IMR-90 (cell line): ENCODE measurements at regions not wholly inside any gene's neighbourhood (a gene's known extent, or its start where the extent isn't known, plus 50 kb on each side); places are given as distances from the start of the nearest gene placed in this dataset.
"Not testable (repeated sequence)": the region's sequence is repeated elsewhere in the genome, so short reads cannot be mapped to it uniquely, and the experiment has no call there.

ENCODE experiments used
- ATAC-seq: fragments of 200-7000 bp; cut with Tn5 transposase; 2 replicates; pipeline ENCODE4 v1.9.1; 2020; ENCODE audit warnings: low read depth, mild to moderate bottlenecking, moderate library complexity
- BruUV-seq: library from RNA; stranded (reverse); fragments of 400-500 nt; replicated peaks from 2 replicates; lab custom pipeline; 2021; lab: Mats Ljungman, UMichigan
- CTCF ChIA-PET: fragments of 300-600 bp; formaldehyde crosslinking; extraction: SDS; loops from one replicate; lab custom pipeline; 2021; ENCODE audit warnings: antibody characterized with exemption; lab: Yijun Ruan, JAX
- POLR2A ChIA-PET: fragments of 300-600 bp; sonication (Branson Sonifier 250); formaldehyde crosslinking; loops from one replicate; lab custom pipeline; 2022; ENCODE audit warnings: antibody characterized with exemption; ENCODE audit not compliant: unreplicated experiment; lab: Charles Lee
- DNase-seq: peaks from one replicate; pipeline ENCODE4 v3.0.0; 2013
- H2AFZ ChIP-seq: replicated peaks from 2 replicates; pipeline ENCODE3; 2013; ENCODE audit warnings: low read length, mild to moderate bottlenecking; ENCODE audit not compliant: poor library complexity
- H2AK5ac ChIP-seq: 2 replicates; pipeline ENCODE4 v1.6.1; 2013; ENCODE audit warnings: low read depth, low read length, inconsistent platforms
- H2AK9ac ChIP-seq: replicated peaks from 2 replicates; pipeline ENCODE3; 2013; ENCODE audit warnings: mild to moderate bottlenecking, low read depth, low read length, moderate library complexity; ENCODE audit not compliant: poor library complexity
- H2BK120ac ChIP-seq: 2 replicates; pipeline ENCODE4 v1.6.1; 2013; ENCODE audit warnings: low read depth, low read length, inconsistent platforms
- H2BK15ac ChIP-seq: 3 replicates; pipeline ENCODE4 v1.6.1; 2013; ENCODE audit warnings: low read depth, low read length, inconsistent platforms
- H2BK20ac ChIP-seq: 2 replicates; pipeline ENCODE4 v1.6.1; 2013; ENCODE audit warnings: low read depth, mild to moderate bottlenecking, inconsistent platforms, low read length, moderate library complexity
- H2BK5ac ChIP-seq: 2 replicates; pipeline ENCODE4 v1.6.1; 2013; ENCODE audit warnings: mild to moderate bottlenecking, low read depth, low read length, inconsistent platforms; ENCODE audit not compliant: poor library complexity, severe bottlenecking
- H3K14ac ChIP-seq: replicated peaks from 2 replicates; pipeline ENCODE4 v1.6.1; 2013; ENCODE audit warnings: low read depth, low read length, inconsistent platforms
- H3K18ac ChIP-seq: 2 replicates; pipeline ENCODE4 v1.6.1; 2013; ENCODE audit warnings: low read depth, low read length, control low read depth
- H3K23ac ChIP-seq: 2 replicates; pipeline ENCODE4 v1.6.1; 2013; ENCODE audit warnings: low read depth, low read length, inconsistent platforms
- H3K27ac ChIP-seq: 2 replicates; pipeline ENCODE4 v1.5.1; 2013; ENCODE audit warnings: mild to moderate bottlenecking, control low read depth, low read length; ENCODE audit not compliant: insufficient read depth
- H3K27me3 ChIP-seq: 2 replicates; pipeline ENCODE4 v1.6.1; 2013; ENCODE audit warnings: low read length; ENCODE audit not compliant: control insufficient read depth, insufficient read depth
- H3K36me3 ChIP-seq: 2 replicates; pipeline ENCODE4 v1.6.1; 2013; ENCODE audit warnings: low read length, mixed read lengths; ENCODE audit not compliant: control insufficient read depth, insufficient read depth
- H3K4ac ChIP-seq: 2 replicates; pipeline ENCODE4 v1.6.1; 2013; ENCODE audit warnings: low read depth, low read length, inconsistent platforms
- H3K4me1 ChIP-seq: 2 replicates; pipeline ENCODE4 v1.6.1; 2013; ENCODE audit warnings: low read length, mixed read lengths; ENCODE audit not compliant: control insufficient read depth, insufficient read depth
- H3K4me2 ChIP-seq: 2 replicates; pipeline ENCODE4 v1.6.1; 2013; ENCODE audit warnings: low read depth, mild to moderate bottlenecking, control low read depth, low read length, moderate library complexity
- H3K4me3 ChIP-seq: 2 replicates; pipeline ENCODE4 v1.5.1; 2013; ENCODE audit warnings: low read depth, mild to moderate bottlenecking, control low read depth, low read length, moderate library complexity; ENCODE audit not compliant: insufficient read depth
- H3K56ac ChIP-seq: 2 replicates; pipeline ENCODE4 v1.6.1; 2013; ENCODE audit warnings: low read length, inconsistent platforms; ENCODE audit not compliant: insufficient read depth; ENCODE audit errors: extremely low read depth
- H3K79me1 ChIP-seq, 2 experiments: 2 replicates each; pipeline ENCODE4 v1.6.1; 2013; ENCODE audit warnings: low read length in 2 of 2, inconsistent platforms in 1 of 2, low read depth in 1 of 2
- H3K9ac ChIP-seq: 2 replicates; pipeline ENCODE4 v1.6.1; 2013; ENCODE audit warnings: low read depth, low read length, control low read depth
- H3K9me1 ChIP-seq: 2 replicates; pipeline ENCODE4 v1.6.1; 2013; ENCODE audit warnings: low read length, inconsistent platforms; ENCODE audit not compliant: insufficient read depth
- H3K9me3 ChIP-seq: 2 replicates; pipeline ENCODE4 v1.6.1; 2013; ENCODE audit warnings: low read length; ENCODE audit not compliant: control insufficient read depth, insufficient read depth
- H4K20me1 ChIP-seq: 2 replicates; pipeline ENCODE4 v1.6.1; 2013; ENCODE audit warnings: low read length, inconsistent platforms; ENCODE audit not compliant: insufficient read depth
- H4K5ac ChIP-seq: 2 replicates; pipeline ENCODE4 v1.6.1; 2013; ENCODE audit warnings: mild to moderate bottlenecking, low read depth, low read length, control low read depth
- H4K8ac ChIP-seq, 2 experiments: 2 replicates each; pipeline ENCODE4 v1.6.1; 2013; ENCODE audit warnings: low read depth in 2 of 2, low read length in 2 of 2, control low read depth in 1 of 2, inconsistent platforms in 1 of 2
- H4K91ac ChIP-seq: 2 replicates; pipeline ENCODE4 v1.6.1; 2013; ENCODE audit warnings: low read depth, low read length, inconsistent platforms; ENCODE audit not compliant: insufficient read depth
- CEBPB ChIP-seq: IDR thresholded peaks from 2 replicates; pipeline ENCODE4 v1.6.1; 2012; ENCODE audit warnings: low read depth, low read length, improper control_type of control experiment
- WGBS, 2 experiments: methylation state at CpG; one replicate each; pipeline versions ENCODE4 v1.1.5 to v1.1.7; 2013; ENCODE audit warnings: missing lambda C conversion rate in 2 of 2; ENCODE audit not compliant: insufficient read length in 1 of 2; ENCODE audit errors: extremely low coverage in 2 of 2; 5-methylcytosine and 5-hydroxymethylcytosine counted together
- dilution Hi-C: fragments of 300-500 bp; cut with HindIII; formaldehyde crosslinking; loops from one replicate; pipeline ENCODE4 v1.14.3; 2018; ENCODE audit warnings: low sequenced_read_pairs; ENCODE audit not compliant: unreplicated experiment
- in situ Hi-C: fragments of 300-500 bp; cut with MboI; formaldehyde crosslinking; loops from 3 replicates; pipeline ENCODE4 v1.14.3; 2019; ENCODE audit warnings: low sequenced_read_pairs, inconsistent platforms, mixed read lengths
- intact Hi-C: fragments of 100-400 bp; cut with micrococcal nuclease; formaldehyde crosslinking; loops from 2 replicates; pipeline ENCODE4 v1.10.0; 2022

- H2BK20ac ChIP-seq: no peak overlapping the region
- intact Hi-C loops: no loop called here
- H4K20me1 ChIP-seq: no peaks in the 10 kb centered on the region
- H3K9ac ChIP-seq: no peak overlapping the region
- TF ChIP-seq CEBPB: no peak
- H4K5ac ChIP-seq: no peak overlapping the region
- no peak overlapping the region for H2BK120ac ChIP-seq
- BruUV-seq: no TSS peak
- no peak overlapping the region for H3K27ac ChIP-seq
- no peak overlapping the region for H4K8ac ChIP-seq
- no peak overlapping the region for H2AK9ac ChIP-seq
- H3K9me3 ChIP-seq: peaks cover 2% of the 10 kb centered on the region; the same call in 1 of the 2 replicates
- H3K4me3 ChIP-seq: no peak overlapping the region
- no peak overlapping the region for H4K91ac ChIP-seq
- H2BK15ac ChIP-seq: no peak overlapping the region
- ATAC-seq: no peak
- no peaks in the 10 kb centered on the region for H3K27me3 ChIP-seq
- H3K4me1 ChIP-seq: no peaks in the 10 kb centered on the region
- no peak overlapping the region for H2AFZ ChIP-seq
- no peak overlapping the region for H3K23ac ChIP-seq
- H3K4me2 ChIP-seq: no peak overlapping the region
- WGBS, 2 experiments: no CpG with 5 or more reads among the region's 2 CpGs
- H3K14ac ChIP-seq: no peak overlapping the region
- no peaks in the 10 kb centered on the region for H3K9me1 ChIP-seq
- no peaks in the 10 kb centered on the region for H3K36me3 ChIP-seq
- no peak overlapping the region for H3K56ac ChIP-seq
- no peaks in the 10 kb centered on the region for H3K79me1 ChIP-seq
- no peak overlapping the region for H2BK5ac ChIP-seq
- DNase-seq: no peak
- POLR2A ChIA-PET: no interaction called here
- dilution Hi-C loops: no loop called here
- in situ Hi-C loops: no loop called here
- H3K4ac ChIP-seq: no peak overlapping the region
- no peak overlapping the region for H2AK5ac ChIP-seq
- H3K18ac ChIP-seq: no peak overlapping the region
- CTCF ChIA-PET: no interaction called here
These were observed 583.3 kb upstream of the FSHR start for GRCh38 chr2:49737606-49738005.

- H3K27ac ChIP-seq, H2BK20ac ChIP-seq, H3K4ac ChIP-seq, H2AFZ ChIP-seq, H2AK9ac ChIP-seq, H2BK5ac ChIP-seq, H3K9me1 ChIP-seq, H3K56ac ChIP-seq, H2BK15ac ChIP-seq, H3K4me3 ChIP-seq, H3K27me3 ChIP-seq, in situ Hi-C loops, CTCF ChIA-PET, H3K4me1 ChIP-seq, H3K14ac ChIP-seq, H4K5ac ChIP-seq, BruUV-seq, H3K79me1 ChIP-seq, H3K9ac ChIP-seq, H4K91ac ChIP-seq, H3K23ac ChIP-seq, H2BK120ac ChIP-seq, intact Hi-C loops, ATAC-seq, H3K36me3 ChIP-seq, dilution Hi-C loops, H3K9me3 ChIP-seq, H4K20me1 ChIP-seq, DNase-seq, H4K8ac ChIP-seq, POLR2A ChIA-PET, H3K4me2 ChIP-seq, H3K18ac ChIP-seq, H2AK5ac ChIP-seq: not testable (repeated sequence)
- no CpG with 5 or more reads among the region's 4 CpGs for WGBS, 2 experiments
These were observed 578.6 kb upstream of the FSHR start for GRCh38 chr2:49732924-49733323.
